A673 (cell line): ENCODE measurements at regions not wholly inside any gene's neighbourhood (a gene's known extent, or its start where the extent isn't known, plus 50 kb on each side); places are given as distances from the start of the nearest gene placed in this dataset.

Source experiments
- BruUV-seq: library from RNA; stranded (reverse); fragments of 400-500 nt; replicated peaks from 2 replicates; lab custom pipeline; 2021; lab: Mats Ljungman, UMichigan
- CTCF ChIA-PET: fragments of 300-600 bp; sonication (Branson Sonifier 250); formaldehyde crosslinking; loops from one replicate; lab custom pipeline; 2022; ENCODE audit warnings: antibody characterized with exemption; lab: Charles Lee
- POLR2A ChIA-PET: fragments of 300-600 bp; sonication (Branson Sonifier 250); formaldehyde crosslinking; loops from one replicate; lab custom pipeline; 2022; ENCODE audit warnings: antibody characterized with exemption; ENCODE audit not compliant: low non-redundant PET; lab: Charles Lee
- DNase-seq: peaks from one replicate; pipeline ENCODE4 v3.0.0-alpha.2; 2015; ENCODE audit warnings: low spot score
- H3K27ac ChIP-seq: fragments of 200-600 bp; sonication (generic); 2 replicates; pipeline ENCODE4 v1.5.1; 2016; ENCODE audit warnings: mixed run types, low read depth, mild to moderate bottlenecking, mixed read lengths, antibody characterized with exemption, low read length; ENCODE audit not compliant: poor library complexity, severe bottlenecking
- H3K27me3 ChIP-seq: fragments of 200-600 bp; sonication (generic); replicated peaks from 2 replicates; pipeline ENCODE4 v1.6.1; 2017; ENCODE audit warnings: mixed run types, low read depth, mild to moderate bottlenecking, mixed read lengths, antibody characterized with exemption, low read length; ENCODE audit not compliant: insufficient read depth, poor library complexity
- H3K36me3 ChIP-seq: fragments of 200-600 bp; sonication (generic); 2 replicates; pipeline ENCODE4 v1.6.1; 2016; ENCODE audit warnings: mixed run types, mild to moderate bottlenecking, mixed read lengths, antibody characterized with exemption, low read length; ENCODE audit not compliant: insufficient read depth, poor library complexity, severe bottlenecking
- H3K4me1 ChIP-seq: fragments of 200-600 bp; sonication (generic); 2 replicates; pipeline ENCODE4 v1.6.1; 2017; ENCODE audit warnings: mixed run types, mild to moderate bottlenecking, mixed read lengths, antibody characterized with exemption, low read length; ENCODE audit not compliant: insufficient read depth, poor library complexity, severe bottlenecking
- H3K4me3 ChIP-seq: fragments of 200-600 bp; sonication (generic); 2 replicates; pipeline ENCODE4 v1.5.1; 2016; ENCODE audit warnings: low read depth, mixed run types, mild to moderate bottlenecking, mixed read lengths, low read length; ENCODE audit not compliant: poor library complexity, severe bottlenecking
- H3K9me3 ChIP-seq: fragments of 200-600 bp; sonication (generic); 2 replicates; pipeline ENCODE4 v1.6.1; 2016; ENCODE audit warnings: mixed run types, low read depth, mild to moderate bottlenecking, mixed read lengths, antibody characterized with exemption, low read length; ENCODE audit not compliant: poor library complexity, severe bottlenecking
- CTCF ChIP-seq: fragments of 300-800, 200-600 bp; sonication (generic); conservative IDR thresholded peaks from 2 replicates; pipeline ENCODE4 v1.5.1; 2017; ENCODE audit warnings: low read depth, mild to moderate bottlenecking, antibody characterized with exemption, low read length, moderate library complexity, mixed read lengths
- EZH2 ChIP-seq: fragments of 200-600 bp; sonication (generic); IDR thresholded peaks from 2 replicates; pipeline ENCODE4 v1.6.1; 2017; ENCODE audit warnings: borderline replicate concordance, low read depth, mild to moderate bottlenecking, mixed read lengths, antibody characterized with exemption, low read length; ENCODE audit not compliant: poor library complexity, severe bottlenecking
- intact Hi-C: fragments of 100-400 bp; cut with micrococcal nuclease; formaldehyde crosslinking; loops from one replicate; pipeline ENCODE4 v1.10.0; 2022; ENCODE audit not compliant: unreplicated experiment

GRCh38 chr16:51008037-51008436 lies 143.0 kb downstream of the SALL1 start:
- intact Hi-C loops: no loop called here

GRCh38 chr16:51003850-51004566 lies 147.1 kb downstream of the SALL1 start:
- no peaks in the 10 kb centered on the region for H3K36me3 ChIP-seq
- POLR2A ChIA-PET: no interaction called here
- H3K27me3 ChIP-seq: peaks cover 10% of the 10 kb centered on the region
- TF ChIP-seq EZH2 (no peak), CTCF (no peak)
- no peak for DNase-seq
- CTCF ChIA-PET: no interaction called here
- BruUV-seq: no TSS peak
- no peaks in the 10 kb centered on the region for H3K9me3 ChIP-seq
- H3K4me3 ChIP-seq: no peak overlapping the region
- H3K27ac ChIP-seq: no peak overlapping the region
- no peaks in the 10 kb centered on the region for H3K4me1 ChIP-seq
- intact Hi-C loops: no loop called here

More at GRCh38 chr16:51008037-51008436, 143.0 kb downstream of the SALL1 start:
- no peaks in the 10 kb centered on the region for H3K9me3 ChIP-seq
- no peaks in the 10 kb centered on the region for H3K36me3 ChIP-seq
- no peak for DNase-seq
- TF ChIP-seq CTCF (no peak), EZH2 (no peak)
- no peak overlapping the region for H3K27ac ChIP-seq
- no peak overlapping the region for H3K4me3 ChIP-seq
- ChIA-PET POLR2A (no interaction called here), CTCF (no interaction called here)
- no peaks in the 10 kb centered on the region for H3K4me1 ChIP-seq
- no TSS peak for BruUV-seq
- H3K27me3 ChIP-seq: peaks cover 9% of the 10 kb centered on the region

- H3K4me1 ChIP-seq: no peaks in the 10 kb centered on the region
- BruUV-seq: no TSS peak
- peaks cover 20% of the 10 kb centered on the region for H3K27me3 ChIP-seq
- CTCF ChIA-PET: no interaction called here
- no peak for TF ChIP-seq EZH2
- no peak for TF ChIP-seq CTCF
- intact Hi-C loops: no loop called here
- H3K4me3 ChIP-seq: no peak overlapping the region
- POLR2A ChIA-PET: no interaction called here
- H3K27ac ChIP-seq: no peak overlapping the region
- no peak for DNase-seq
- H3K36me3 ChIP-seq: no peaks in the 10 kb centered on the region
- H3K9me3 ChIP-seq: no peaks in the 10 kb centered on the region
Observed at GRCh38 chr16:51002881-51003490, 148.1 kb downstream of the SALL1 start.
